ENCODE measurements at regions not wholly inside any gene's neighbourhood (a gene's known extent, or its start where the extent isn't known, plus 50 kb on each side); places are given as distances from the start of the nearest gene placed in this dataset.
"Not testable (repeated sequence)": the region's sequence is repeated elsewhere in the genome, so short reads cannot be mapped to it uniquely, and the experiment has no call there.

- FAIRE-seq: no peak
Measured at GRCh38 chr9:38257626-38258215, 134.8 kb upstream of the ALDH1B1 start.

GRCh38 chr9:38256461-38256860 is 136.0 kb upstream of the ALDH1B1 start:
- FAIRE-seq (no peak), DNase-seq (ENCODE audit: low spot score) (no peak)

More at GRCh38 chr9:38257626-38258215, 134.8 kb upstream of the ALDH1B1 start:
- no peak for DNase-seq (ENCODE audit: low spot score)

DNA sequence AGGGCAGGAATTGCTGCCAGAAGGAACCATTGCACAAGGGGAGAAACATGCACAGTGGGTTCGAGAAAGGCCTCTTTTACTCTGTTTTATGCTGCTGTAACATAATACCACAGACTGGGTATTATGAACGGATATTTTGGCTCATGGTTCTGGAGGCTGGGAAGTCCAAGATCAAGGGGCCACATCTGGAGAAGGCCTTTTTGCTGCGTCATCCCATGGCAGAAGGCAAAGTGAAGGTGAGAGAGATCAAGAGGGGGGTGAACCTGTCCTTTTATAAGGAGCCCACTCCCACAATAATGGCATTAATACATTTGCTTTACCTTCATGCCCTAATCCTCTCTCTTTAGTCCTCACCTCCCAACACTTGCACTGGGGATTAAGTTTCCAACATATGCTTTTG is 136.9 kb upstream of the ALDH1B1 start:
- DNase-seq (ENCODE audit: low spot score) (no peak), FAIRE-seq (no peak)

DNA sequence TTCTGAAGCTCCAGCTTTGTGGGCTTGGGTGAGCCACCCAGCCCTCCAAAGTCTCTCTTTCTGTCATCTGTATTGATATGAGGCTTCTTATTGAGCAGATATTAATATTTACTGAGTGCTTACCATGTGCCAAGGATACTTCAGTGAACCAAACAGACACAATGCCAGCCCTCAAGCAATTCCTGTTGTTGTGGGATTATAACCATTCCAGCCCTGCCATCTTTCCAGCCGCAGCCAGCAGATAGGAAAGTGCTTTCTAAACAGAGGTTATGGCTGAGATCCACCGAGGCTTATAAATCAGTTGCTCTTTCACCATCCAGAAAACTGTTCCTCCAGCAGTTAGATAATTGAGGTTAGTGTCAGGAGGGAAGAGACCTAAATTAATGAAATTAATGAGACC is 137.7 kb upstream of the ALDH1B1 start:
- DNase-seq (ENCODE audit: low spot score) (no peak), FAIRE-seq (no peak)

- DNase-seq (ENCODE audit: low spot score) (no peak), FAIRE-seq (no peak)
Measured at GRCh38 chr9:38254151-38254550, 138.4 kb upstream of the ALDH1B1 start.

- FAIRE-seq: no peak
Measured at GRCh38 chr9:38253200-38253599, 139.3 kb upstream of the ALDH1B1 start.

DNA sequence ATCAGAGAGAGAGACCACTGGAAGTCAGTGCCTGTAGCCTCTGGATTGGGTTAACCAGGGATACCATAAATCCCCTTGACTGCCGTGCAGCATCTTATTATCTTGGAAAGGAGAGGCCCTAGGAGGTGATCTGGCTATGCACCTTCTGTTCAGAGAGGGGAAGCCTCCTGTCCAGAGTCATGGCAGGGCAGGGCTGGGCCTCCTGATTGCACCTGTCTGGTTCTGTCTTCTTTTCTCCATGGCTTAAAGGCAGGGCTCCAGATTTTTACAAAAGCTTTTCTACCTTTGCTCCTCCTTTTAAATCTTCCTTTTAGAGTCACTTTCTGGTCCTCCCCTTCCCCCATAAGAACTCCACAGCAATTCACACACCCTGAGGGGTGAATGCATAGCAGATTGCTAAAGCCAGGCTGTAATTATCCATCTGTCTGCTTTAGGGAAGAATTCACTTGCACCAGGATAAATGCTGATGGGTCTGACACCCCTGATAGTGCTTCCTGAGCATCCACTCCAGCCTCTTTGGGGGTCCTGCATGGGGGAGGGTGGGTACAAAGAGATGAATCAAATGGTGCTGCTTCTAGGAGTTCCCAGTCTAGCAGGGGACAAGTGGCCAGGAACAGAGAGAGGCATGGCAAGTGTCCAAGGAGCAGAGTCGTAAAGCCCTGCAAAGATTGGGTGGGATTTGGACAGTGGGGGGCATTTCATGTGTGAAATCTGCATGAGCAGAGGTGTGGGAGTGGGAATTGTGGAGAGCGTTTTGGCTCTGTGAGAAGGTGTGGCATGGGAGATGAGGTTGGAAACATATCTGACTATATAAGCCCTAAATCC is 141.3 kb upstream of the ALDH1B1 start:
- no peak for DNase-seq (ENCODE audit: low spot score)

More at GRCh38 chr9:38253200-38253599, 139.3 kb upstream of the ALDH1B1 start:
- no peak for DNase-seq (ENCODE audit: low spot score)

GRCh38 chr9:38250279-38251035 is 142.0 kb upstream of the ALDH1B1 start:
- FAIRE-seq (no peak), DNase-seq (ENCODE audit: low spot score) (no peak)

More for the DNA sequence above, 141.3 kb upstream of the ALDH1B1 start:
- no peak for FAIRE-seq

DNA sequence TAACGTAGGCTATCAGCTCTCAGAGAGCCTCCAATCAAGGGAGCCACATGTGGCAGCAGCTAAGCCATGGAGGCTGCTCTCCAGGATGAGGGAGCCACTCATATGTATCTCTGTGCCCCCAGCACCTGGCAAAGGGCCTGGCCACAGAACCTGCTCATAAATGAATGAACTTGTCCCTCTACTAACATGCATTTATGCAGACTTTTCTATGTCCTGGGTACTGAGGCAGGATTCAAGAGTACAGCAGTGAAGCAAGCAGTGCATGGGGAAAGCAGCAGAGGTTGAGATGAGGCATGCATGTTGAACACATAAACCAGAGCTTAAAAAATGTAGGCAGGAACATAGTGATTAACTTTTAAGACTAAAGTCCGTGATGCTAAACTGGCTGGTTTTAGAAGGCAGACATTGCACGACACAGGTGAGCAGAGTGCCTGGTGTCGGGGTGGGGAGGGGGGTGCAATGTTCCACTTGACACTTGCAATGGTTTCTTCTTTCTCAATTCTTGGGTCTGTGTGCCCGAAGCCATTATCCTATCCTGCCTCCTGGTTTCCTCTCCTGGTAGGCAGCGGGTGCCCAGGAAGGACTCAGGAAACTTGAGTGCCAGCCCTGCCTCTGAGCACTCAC is 142.8 kb upstream of the ALDH1B1 start:
- FAIRE-seq (no peak), DNase-seq (ENCODE audit: low spot score) (no peak)

GRCh38 chr9:38249049-38249448 is 143.5 kb upstream of the ALDH1B1 start:
- DNase-seq (ENCODE audit: low spot score) (no peak), FAIRE-seq (no peak)

- FAIRE-seq (no peak), DNase-seq (ENCODE audit: low spot score) (no peak)
Measured at GRCh38 chr9:38246833-38247232, 145.7 kb upstream of the ALDH1B1 start.

DNA sequence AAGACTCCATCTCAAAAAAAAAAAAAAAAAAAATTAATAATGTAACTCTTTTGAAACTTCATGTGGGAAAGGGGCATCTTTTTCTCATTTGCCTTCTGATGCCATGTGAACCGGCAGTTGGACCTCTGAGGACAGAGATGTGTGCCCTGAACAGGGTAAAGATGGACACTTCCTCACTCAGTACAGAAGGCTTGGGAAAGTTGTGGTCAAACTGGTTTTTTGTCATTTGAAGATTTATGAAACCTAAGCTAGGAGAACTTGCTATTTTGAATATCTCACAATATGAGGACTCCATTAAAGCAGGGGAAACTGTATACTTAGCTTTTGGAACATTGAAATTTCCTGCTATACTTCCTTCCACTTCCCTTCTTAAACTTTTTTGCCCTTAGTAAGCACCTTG is 147.5 kb upstream of the ALDH1B1 start:
- no peak for DNase-seq (ENCODE audit: low spot score)
- FAIRE-seq: no peak

DNA sequence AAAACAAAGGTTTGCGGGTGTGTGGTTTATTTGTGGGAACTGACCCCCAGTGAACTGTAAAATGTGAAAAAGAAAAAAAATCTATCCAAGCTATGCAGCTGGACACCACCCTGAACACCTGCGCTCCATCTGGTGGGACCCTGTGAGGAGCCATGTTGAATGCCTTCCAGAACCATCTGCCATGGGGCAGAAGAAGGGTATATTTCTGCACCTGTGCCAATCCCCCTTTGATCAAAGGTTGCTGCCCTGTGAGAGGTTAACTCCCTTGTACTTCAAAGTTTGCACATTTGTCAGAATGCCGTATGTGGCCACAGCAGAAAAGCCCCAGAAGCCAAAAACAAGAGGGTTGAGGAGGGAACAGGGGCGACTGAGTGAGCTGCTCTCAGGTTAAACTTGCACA is 148.5 kb upstream of the ALDH1B1 start:
- no peak for FAIRE-seq

DNA sequence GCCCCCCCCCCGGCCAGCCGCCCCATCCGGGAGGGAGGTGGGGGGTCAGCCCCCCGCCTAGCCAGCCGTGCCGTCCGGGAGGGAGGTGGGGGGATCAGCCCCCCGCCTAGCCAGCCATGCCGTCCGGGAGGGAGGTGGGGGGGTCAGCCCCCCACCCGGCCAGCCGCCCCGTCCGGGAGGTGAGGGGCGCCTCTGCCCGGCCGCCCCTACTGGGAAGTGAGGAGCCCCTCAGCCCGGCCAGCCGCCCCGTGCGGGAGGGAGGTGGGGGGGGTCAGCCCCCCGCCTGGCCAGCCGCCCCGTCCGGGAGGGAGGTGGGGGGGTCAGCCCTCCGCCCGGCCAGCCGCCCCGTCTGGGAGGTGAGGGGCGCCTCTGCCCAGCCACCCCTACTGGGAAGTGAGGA is 150.4 kb upstream of the ALDH1B1 start:
- DNase-seq (ENCODE audit: low spot score); FAIRE-seq: not testable (repeated sequence)

More for the DNA sequence above, 148.5 kb upstream of the ALDH1B1 start:
- no peak for DNase-seq (ENCODE audit: low spot score)

- FAIRE-seq (no peak), DNase-seq (ENCODE audit: low spot score) (no peak)
Measured at GRCh38 chr9:38240051-38240450, 152.5 kb upstream of the ALDH1B1 start.

GRCh38 chr9:38235244-38235643 is 157.3 kb upstream of the ALDH1B1 start:
- FAIRE-seq: no peak
- no peak for DNase-seq (ENCODE audit: low spot score)

DNA sequence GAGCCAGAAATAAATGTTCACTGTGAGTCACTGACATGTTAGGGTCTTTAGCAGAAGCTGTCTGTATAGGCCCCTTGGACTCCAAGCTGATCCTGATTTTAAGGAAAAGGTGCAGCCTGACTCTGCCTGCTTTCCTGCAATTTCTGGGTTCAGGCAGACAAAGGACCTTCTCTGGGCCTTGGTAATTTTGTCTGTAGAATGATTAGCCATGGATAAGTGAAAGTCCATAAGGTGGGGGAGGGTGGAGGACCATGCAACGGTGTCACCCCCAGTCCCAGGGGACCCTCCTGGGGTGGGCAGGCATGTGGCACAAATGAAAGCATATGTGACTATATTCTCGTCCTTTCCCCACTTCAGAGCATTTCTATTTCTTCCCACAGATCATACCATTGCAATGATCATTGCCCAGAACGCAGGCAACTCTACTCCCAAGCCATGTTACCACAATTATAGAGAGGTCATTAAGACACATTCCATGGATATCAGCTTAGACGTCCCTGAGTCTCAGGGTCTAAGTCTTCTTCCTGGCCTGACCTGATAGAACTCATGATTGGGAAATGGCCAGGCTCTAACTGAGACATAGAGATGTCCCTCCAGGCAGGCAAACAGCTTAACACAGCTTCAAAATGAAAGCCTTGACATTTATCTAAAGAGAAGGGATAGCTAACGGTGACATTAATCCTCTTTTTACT is 157.9 kb upstream of the ALDH1B1 start:
- FAIRE-seq (no peak), DNase-seq (ENCODE audit: low spot score) (no peak)

DNA sequence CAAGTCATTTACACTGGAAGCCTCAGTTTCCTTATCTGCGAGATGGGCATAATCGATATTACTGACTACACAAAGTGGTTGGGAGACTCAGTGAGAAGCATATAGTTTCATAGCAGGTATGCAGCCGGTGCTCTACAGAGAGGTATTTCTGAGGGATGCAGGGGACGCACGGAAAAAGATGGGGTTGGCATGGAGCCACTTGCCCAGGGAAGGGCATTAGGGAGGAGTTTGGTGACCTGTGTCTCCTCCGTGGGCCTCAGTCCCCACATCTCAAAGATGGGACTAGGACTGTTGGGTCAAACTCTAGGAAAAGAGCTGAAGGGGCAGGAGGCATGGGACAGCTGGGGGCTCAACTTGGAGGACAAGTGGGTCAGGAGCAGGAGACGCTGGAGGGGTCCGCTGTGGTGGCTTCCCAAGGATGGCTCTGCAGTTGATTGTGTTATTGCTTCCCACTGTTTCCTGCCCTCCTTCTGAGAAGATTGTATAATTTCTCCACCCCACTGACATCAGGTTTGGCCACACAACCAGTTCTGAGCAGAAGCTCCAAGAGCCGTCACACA is 158.6 kb upstream of the ALDH1B1 start:
- no peak for DNase-seq (ENCODE audit: low spot score)
- FAIRE-seq: no peak

- no peak for FAIRE-seq
- DNase-seq (ENCODE audit: low spot score): no peak
Measured at GRCh38 chr9:38233343-38233742, 159.2 kb upstream of the ALDH1B1 start.

DNA sequence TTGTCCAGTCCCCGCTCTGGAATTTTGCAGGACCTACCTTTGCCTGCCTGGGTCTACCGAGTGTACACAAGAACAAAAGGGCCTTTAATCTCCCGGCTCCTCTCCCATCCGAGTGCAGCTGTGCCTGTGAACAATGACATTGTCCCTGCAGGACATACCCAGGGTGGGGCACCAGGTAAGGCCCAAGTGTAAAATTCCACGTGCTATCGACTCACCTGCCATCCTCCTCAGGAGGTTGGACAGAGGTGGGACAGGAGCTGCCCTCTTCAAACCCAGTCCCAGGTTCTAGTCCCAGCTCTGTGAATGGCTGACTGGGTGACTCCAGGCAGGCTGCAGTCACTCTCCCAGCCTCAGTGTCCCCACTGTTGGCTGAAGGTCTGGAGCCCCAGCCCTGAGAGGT is 159.6 kb upstream of the ALDH1B1 start:
- no peak for FAIRE-seq
- DNase-seq (ENCODE audit: low spot score): no peak
